Activated CD4-positive, alpha-beta T cell treated with anti-CD3 and anti-CD28 coated beads, Interleukin-2, amount 50 U/mL, for 1 hour (primary cell): ENCODE measurements at regions not wholly inside any gene's neighbourhood (a gene's known extent, or its start where the extent isn't known, plus 50 kb on each side); places are given as distances from the start of the nearest gene placed in this dataset.

Experiments used
- DNase-seq: peaks from one replicate; pipeline ENCODE4 v3.0.0-alpha.2; 2020

- no peak for DNase-seq
These were observed 394.2 kb upstream of the LYPLAL1 start for GRCh38 chr1:218779341-218780100.

- DNase-seq, result no peak
These were observed 390.5 kb upstream of the LYPLAL1 start for GRCh38 chr1:218783131-218783530.

DNA sequence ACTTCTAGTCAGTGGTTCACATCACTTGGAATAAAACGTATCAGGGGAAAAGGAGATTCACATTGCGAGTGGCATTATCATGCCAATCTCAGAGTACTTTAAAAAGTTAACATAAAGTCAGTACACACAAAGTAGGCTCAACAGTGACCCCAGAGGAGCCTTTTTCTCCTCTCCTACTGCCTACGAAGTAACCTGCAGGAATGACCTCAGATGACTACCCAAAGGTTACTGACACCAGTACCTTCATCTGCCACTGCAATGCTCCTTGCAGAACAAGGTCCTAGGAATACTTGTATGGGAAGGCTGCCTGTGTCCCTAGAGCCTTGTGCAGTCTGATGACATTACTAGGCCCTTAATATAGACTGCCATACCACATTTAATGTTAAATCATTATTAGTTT lies 389.8 kb upstream of the LYPLAL1 start:
- DNase-seq, result no peak

- DNase-seq, result no peak
These were observed 387.8 kb upstream of the LYPLAL1 start for GRCh38 chr1:218785928-218786327.

DNA sequence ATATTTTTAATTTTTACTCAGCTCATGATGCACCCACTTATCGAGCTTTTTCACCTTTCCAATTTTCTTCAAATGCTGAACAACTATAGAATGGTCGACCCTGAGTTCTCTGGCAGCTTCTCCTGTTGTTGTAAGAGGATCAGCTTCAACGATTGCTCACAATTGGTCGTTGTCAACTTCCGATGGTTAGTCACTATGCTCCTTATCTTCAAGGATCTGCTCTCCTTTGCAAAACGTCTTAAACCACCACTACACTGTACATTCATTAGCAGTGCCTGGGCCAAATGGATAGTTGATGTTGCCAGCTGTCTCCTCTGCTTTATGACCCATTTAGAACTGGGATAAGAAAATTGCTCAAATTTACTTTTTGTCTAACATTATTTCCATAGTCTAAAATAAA lies 385.9 kb upstream of the LYPLAL1 start:
- no peak for DNase-seq

DNA sequence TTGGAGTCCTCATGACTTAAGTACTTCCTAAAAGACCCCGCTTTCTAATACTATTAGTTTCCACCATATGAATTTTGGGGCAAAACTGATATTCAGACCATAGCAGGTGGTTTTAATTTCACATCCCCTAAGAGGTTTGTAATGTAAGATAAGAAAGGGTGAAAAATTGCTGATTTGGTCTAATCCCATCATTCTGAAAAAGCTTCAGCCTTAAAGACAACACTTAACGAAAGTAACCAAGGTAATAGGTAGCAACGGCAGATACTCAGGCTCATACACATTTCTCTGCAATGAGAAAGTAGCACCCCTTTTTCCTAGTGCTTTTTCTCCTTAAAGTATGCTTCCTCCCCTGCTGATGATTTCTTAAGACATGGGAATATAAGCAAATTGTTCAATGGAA lies 376.9 kb upstream of the LYPLAL1 start:
- DNase-seq, result no peak

DNA sequence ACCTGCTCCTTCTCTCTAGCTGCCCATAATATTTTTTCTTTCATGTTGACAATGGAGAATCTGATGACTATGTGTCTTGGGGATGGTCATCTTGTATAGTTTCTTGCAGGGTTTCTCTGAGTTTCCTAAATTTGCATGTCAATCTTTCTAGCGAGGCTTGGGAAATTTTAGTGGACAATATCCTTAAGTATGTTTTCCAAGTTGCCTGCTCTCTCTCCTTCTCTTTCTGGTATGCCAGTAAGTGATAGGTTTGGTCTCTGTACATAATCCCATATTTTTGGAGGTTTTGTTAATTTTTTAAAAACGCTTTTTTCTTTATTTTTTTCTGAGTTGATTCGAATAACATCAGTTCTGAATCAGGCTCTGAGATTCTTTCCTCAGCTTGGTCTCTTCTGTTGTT lies 370.9 kb upstream of the LYPLAL1 start:
- no peak for DNase-seq

DNA sequence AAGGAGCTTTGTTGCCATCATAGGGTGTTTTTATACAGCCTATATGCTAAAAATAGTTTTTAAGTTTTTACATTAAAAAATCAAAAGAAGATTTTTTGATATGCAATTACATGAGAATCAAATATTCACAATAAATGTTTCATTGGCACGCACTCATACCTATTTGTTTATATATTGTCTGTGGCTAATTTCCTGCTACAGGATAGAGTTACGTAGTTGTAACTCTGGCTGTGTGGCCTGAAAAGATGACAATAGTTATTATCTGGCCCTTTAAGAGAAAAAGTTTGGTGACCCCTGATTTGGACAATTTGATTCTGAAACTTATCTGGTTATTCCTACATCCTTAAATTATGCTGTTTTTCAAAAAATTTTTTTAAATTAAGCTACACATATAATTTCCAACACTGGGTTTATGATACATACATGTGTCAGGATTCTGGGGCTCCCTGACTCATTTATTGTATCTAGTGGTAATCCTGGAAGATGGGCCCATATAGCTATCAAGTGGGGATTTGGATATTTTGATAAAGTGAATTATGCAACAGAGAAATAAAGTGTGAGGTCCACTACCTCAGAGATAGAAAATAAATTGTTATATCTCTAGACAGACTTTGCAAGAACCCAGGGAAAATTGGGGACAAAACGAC lies 370.2 kb upstream of the LYPLAL1 start:
- no peak for DNase-seq

- no peak for DNase-seq
These were observed 369.5 kb upstream of the LYPLAL1 start for GRCh38 chr1:218804014-218804785.

DNA sequence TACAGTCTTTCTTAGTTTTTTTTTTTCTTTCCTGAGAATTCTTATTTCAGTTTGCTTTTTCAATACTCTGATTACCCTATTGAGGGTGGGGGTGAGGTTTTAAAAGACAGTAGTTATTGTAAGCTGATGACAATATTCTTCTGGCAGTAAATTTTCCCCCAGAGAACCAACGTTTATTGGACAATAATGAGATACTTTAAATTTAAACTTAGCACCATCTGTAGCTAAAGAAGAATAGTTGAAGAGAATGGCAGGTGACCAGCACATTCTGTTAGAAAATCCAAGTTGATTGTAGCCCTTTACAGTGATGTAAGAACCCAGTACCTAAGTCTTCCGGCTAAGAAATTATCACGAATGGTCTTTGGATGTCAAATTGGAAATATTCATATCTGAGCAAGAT lies 364.6 kb upstream of the LYPLAL1 start:
- no peak for DNase-seq

GRCh38 chr1:218809625-218810024 lies 364.1 kb upstream of the LYPLAL1 start:
- DNase-seq, result no peak

GRCh38 chr1:218810306-218810705 lies 363.4 kb upstream of the LYPLAL1 start:
- DNase-seq, result no peak

DNA sequence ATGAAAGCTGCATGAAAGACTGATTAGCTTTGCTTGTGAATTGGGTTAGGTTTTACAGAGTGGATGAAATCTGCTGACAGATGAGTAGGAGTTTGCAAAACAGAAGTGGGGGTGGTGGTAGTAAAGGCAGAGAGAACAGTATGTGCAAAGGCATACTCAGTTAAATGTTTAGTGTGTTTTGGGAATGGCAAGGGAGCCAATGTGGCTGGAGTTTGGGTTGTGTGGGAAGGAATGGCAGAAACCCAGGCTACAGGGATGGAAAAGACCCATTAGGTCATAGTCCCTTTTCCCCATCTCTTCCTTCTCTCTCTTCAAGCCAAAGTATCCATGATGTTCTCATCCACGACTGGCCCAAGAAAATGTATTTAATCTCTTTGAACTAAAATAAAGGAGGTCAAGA lies 362.2 kb upstream of the LYPLAL1 start:
- DNase-seq, result no peak

DNA sequence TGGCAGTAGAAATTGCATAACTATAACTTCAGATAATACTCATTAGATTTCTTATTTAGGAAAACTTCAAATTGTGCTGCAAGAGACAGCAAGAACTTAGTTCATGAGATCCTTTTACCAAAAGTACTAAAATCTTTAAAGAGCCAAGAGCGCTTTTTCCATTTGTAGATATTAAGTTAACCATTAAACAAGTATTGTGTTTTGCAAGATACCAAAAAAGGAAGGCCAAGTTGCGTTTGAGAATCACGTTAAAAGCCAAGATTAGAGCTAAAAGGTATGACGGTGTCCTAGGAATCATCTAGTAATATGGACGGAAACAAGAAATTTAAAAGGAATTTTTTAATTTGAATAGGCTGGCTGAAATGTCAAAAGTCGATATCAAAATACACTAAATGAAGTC lies 361.3 kb upstream of the LYPLAL1 start:
- DNase-seq, result no peak

GRCh38 chr1:218813237-218813636 lies 360.4 kb upstream of the LYPLAL1 start:
- no peak for DNase-seq

DNA sequence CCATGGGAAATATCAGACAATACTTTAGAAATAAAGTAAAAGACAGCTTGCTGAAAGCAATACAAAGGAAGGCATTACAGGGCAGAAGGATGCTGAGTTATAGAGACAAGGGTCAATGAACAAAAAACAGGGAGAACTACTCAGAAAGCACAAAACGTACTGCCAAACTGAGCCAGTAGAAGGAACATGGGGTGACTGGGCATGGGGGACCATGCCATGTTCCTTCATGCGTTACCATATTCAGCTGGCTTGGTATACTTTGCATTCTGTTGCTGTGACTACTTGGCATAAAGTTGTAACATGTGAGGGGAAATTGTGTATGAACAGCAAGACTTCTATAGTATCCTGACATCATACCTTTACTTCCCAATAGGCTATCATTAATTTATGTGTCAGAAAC lies 358.6 kb upstream of the LYPLAL1 start:
- DNase-seq, result no peak

DNA sequence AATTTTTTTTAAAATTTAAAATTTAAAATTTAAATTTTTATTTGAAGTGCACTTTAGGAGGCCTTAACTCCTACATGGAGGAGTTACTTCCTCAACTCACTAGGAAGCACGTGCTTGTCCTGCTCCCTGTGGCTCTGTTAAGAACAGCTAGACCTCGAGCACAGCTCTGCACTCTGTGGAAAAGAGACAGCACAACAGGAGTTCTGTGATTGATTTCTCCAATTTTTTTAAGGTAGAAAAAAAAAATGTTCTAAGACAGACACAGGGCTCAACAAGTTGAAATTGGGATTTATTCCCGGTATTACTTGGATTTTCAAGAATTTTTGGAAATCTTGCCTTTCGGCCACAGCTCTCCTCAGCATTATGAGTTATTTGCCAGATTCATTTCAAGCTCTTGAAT lies 356.6 kb upstream of the LYPLAL1 start:
- no peak for DNase-seq

DNA sequence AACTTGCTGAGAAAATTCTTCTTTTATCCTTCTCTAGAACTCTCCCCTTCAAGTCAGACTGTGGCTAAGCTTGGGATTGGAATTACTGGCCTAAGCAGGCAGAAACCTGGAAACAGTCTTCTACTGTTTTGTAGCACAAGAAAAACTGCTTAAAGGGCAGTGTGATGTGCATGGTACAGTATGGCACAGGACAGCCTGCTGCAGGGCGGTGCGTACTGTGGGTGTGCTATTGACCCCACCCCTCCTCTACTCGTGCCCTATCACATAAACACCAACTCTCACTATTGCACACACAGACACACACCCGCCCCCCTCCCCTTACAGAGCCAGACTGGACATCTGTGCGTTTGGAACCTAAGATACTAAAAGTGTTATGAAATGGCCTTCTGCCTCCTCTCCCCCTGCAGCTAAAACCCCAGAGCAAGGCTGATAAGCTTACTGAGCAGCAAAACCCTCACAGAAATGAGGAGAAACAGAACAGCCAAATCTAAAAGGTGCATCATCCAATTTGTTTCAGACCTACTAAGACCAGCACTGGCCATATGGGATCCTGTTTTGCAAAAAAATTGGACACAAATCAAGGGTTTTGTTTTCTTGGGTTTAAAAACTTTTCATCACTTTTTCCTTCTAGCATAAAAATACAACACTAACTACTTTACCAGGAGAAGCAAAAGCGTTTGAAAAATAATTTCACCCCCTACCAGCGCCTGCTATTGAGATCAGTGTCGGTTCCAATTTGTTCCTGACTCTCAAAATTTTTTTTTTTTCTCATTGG lies 355.8 kb upstream of the LYPLAL1 start:
- no peak for DNase-seq

GRCh38 chr1:218823291-218823900 lies 350.3 kb upstream of the LYPLAL1 start:
- no peak for DNase-seq

- DNase-seq, result no peak
These were observed 346.2 kb upstream of the LYPLAL1 start for GRCh38 chr1:218827486-218827885.

- no peak for DNase-seq
These were observed 345.5 kb upstream of the LYPLAL1 start for GRCh38 chr1:218828125-218828650.

DNA sequence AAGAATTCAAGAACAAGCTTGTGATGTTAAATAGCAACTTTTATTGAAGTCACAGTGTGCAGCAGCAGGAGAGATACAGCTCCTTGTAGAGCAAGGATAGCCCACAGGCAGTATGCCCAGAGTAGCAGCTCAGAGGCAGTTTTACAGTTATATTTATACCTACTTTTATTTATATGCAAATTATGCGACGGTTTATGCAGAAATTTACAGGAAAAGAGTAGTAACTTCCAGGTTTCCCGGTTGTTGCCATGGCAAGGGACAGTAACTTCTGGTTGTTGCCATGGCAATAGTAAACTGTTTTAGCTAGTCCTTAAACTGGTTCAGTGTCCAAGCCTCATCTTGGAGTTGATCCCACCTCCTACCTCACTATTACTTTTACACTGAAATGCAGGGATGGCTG lies 344.6 kb upstream of the LYPLAL1 start:
- no peak for DNase-seq

DNA sequence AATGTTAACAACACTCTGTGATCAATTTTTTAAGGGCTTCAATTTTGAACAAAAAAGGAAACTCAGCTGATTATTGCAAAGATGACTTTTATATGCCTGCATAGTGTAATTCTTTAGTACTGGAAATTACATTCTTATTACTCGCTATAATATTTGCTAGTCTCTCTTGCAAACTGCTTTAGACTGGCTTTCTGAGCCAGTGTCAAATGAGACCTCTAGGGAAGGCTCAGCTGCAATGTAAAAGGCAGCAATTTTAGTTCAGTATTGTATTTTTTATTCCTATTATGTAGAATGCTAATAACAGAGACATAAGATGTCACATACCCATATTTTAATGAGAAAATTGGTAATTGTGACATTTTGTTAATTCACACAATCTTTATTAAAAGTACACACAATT lies 338.1 kb upstream of the LYPLAL1 start:
- DNase-seq, result no peak
